ENCODE measurements at regions not wholly inside any gene's neighbourhood (a gene's known extent, or its start where the extent isn't known, plus 50 kb on each side); places are given as distances from the start of the nearest gene placed in this dataset.

- no peak for DNase-seq
These were observed 70.2 kb downstream of the KLF5 start for GRCh38 chr13:73129023-73129422.
